HEK293T (cell line): ENCODE measurements at regions not wholly inside any gene's neighbourhood (a gene's known extent, or its start where the extent isn't known, plus 50 kb on each side); places are given as distances from the start of the nearest gene placed in this dataset.

ENCODE experiments used
- ARNT ChIP-seq: fragments of 450-650 bp; IDR thresholded peaks from 2 replicates; pipeline ENCODE4 v1.6.1; 2017; ENCODE audit warnings: mild to moderate bottlenecking
- BHLHE40 ChIP-seq: fragments of 450-650 bp; IDR thresholded peaks from 2 replicates; pipeline ENCODE4 v1.6.1; 2016; ENCODE audit warnings: mild to moderate bottlenecking, moderate library complexity, borderline replicate concordance
- CTBP1 ChIP-seq: fragments of 450-650 bp; IDR thresholded peaks from 2 replicates; pipeline ENCODE4 v1.6.1; 2016; ENCODE audit warnings: borderline replicate concordance
- ELF4 ChIP-seq: fragments of 450-650 bp; IDR thresholded peaks from 2 replicates; pipeline ENCODE4 v1.6.1; 2017; ENCODE audit warnings: antibody characterized with exemption
- FOXA1 ChIP-seq: fragments of 450-650 bp; IDR thresholded peaks from 2 replicates; pipeline ENCODE4 v1.6.1; 2016; ENCODE audit warnings: mild to moderate bottlenecking
- FOXK2 ChIP-seq: fragments of 450-650 bp; IDR thresholded peaks from 2 replicates; pipeline ENCODE4 v1.6.1; 2016; ENCODE audit warnings: mild to moderate bottlenecking
- FOXM1 ChIP-seq: fragments of 450-650 bp; IDR thresholded peaks from 2 replicates; pipeline ENCODE4 v1.6.1; 2017; ENCODE audit warnings: mild to moderate bottlenecking, borderline replicate concordance
- HDGF ChIP-seq: fragments of 450-650 bp; IDR thresholded peaks from 2 replicates; pipeline ENCODE4 v1.6.1; 2017; ENCODE audit warnings: antibody characterized with exemption, borderline replicate concordance
- LEF1 ChIP-seq: fragments of 450-650 bp; IDR thresholded peaks from 2 replicates; pipeline ENCODE4 v1.6.1; 2017; ENCODE audit warnings: mild to moderate bottlenecking, borderline replicate concordance
- PKNOX1 ChIP-seq: fragments of 450-650 bp; IDR thresholded peaks from 2 replicates; pipeline ENCODE4 v1.6.1; 2016
- SP1 ChIP-seq: fragments of 450-650 bp; IDR thresholded peaks from 2 replicates; pipeline ENCODE4 v1.6.1; 2017
- SUZ12 ChIP-seq: fragments of 450-650 bp; IDR thresholded peaks from 2 replicates; pipeline ENCODE4 v1.6.1; 2016; ENCODE audit warnings: mild to moderate bottlenecking
- TARDBP ChIP-seq: fragments of 450-650 bp; IDR thresholded peaks from 2 replicates; pipeline ENCODE4 v1.6.1; 2016
- ZNF384 ChIP-seq: fragments of 450-650 bp; IDR thresholded peaks from 2 replicates; pipeline ENCODE4 v1.6.1; 2016

- TF ChIP-seq FOXK2 (no peak), FOXM1 (no peak), TARDBP (no peak), SP1 (no peak), SUZ12 (no peak), ARNT (no peak), FOXA1 (no peak), CTBP1 (no peak), HDGF (no peak), PKNOX1 (no peak), LEF1 (no peak), ELF4 (no peak), ZNF384 (no peak), BHLHE40 (no peak)
Measured at GRCh38 chr3:154956815-154957214, 123.3 kb upstream of the MME start.
